GM23248 (cell line): ENCODE measurements at regions not wholly inside any gene's neighbourhood (a gene's known extent, or its start where the extent isn't known, plus 50 kb on each side); places are given as distances from the start of the nearest gene placed in this dataset.

Experiments used
- EZH2 ChIP-seq: fragments of 200-600 bp; sonication (generic); IDR thresholded peaks from 2 replicates; pipeline ENCODE4 v1.6.1; 2018; ENCODE audit warnings: antibody characterized with exemption, mild to moderate bottlenecking; ENCODE audit not compliant: insufficient read depth, poor library complexity, severe bottlenecking
- EZH2phosphoT487 ChIP-seq: fragments of 200-600 bp; sonication (generic); IDR thresholded peaks from 2 replicates; pipeline ENCODE4 v1.6.1; 2018; ENCODE audit warnings: antibody characterized with exemption, moderate library complexity, mild to moderate bottlenecking, low read depth; ENCODE audit not compliant: insufficient read depth

DNA sequence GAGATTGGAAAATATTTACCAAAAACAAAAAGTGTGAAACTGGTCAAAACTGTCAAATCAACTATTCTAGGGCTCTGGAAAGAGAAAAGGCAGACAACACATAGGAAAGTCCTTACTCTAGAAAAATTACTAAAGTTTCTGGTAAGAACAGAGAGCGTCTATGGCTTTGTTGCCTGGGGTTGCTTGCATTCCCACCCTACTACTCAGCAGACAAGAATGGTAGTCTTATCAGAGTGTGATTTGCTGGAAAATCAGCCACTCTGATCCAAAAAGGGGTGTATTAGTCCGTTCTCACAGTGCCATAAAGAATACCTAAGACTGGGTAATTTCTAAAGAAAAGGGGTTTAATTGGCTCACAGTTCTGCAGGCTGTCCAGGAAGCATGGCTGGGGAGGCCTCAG lies 50.3 kb upstream of the CDH20 start:
- TF ChIP-seq EZH2phosphoT487 (no peak), EZH2 (no peak)
